ENCODE measurements at regions not wholly inside any gene's neighbourhood (a gene's known extent, or its start where the extent isn't known, plus 50 kb on each side); places are given as distances from the start of the nearest gene placed in this dataset.
"Not testable (repeated sequence)": the region's sequence is repeated elsewhere in the genome, so short reads cannot be mapped to it uniquely, and the experiment has no call there.

GRCh38 chr9:89856950-89857349, 252.1 kb downstream of the GADD45G start:
- not testable (repeated sequence) for H3F3A ChIP-seq (ENCODE audit: insufficient read depth, low read length, poor library complexity, severe bottlenecking); H3K27ac ChIP-seq (ENCODE audit: low read length); H3K9me2 ChIP-seq (ENCODE audit: insufficient read depth, low read length); H3K79me2 ChIP-seq (replicated peaks; ENCODE audit: insufficient read depth, low read length); H3K36me3 ChIP-seq (ENCODE audit: insufficient read depth, low read length); H4K20me1 ChIP-seq (ENCODE audit: insufficient read depth); H2AFZ ChIP-seq (ENCODE audit: low read depth, low read length); H3K9ac ChIP-seq (ENCODE audit: low read length); H3K9me3 ChIP-seq (ENCODE audit: low read length); H3K4me3 ChIP-seq (ENCODE audit: low read length); H3K27me3 ChIP-seq (ENCODE audit: insufficient read depth, low read depth, low read length); H3K4me2 ChIP-seq (ENCODE audit: low read length)

- not testable (repeated sequence) for H3K9ac ChIP-seq (ENCODE audit: low read length); H3K9me3 ChIP-seq (ENCODE audit: low read length); H3K27me3 ChIP-seq (ENCODE audit: insufficient read depth, low read depth, low read length); H3K27ac ChIP-seq (ENCODE audit: low read length); H3F3A ChIP-seq (ENCODE audit: insufficient read depth, low read length, poor library complexity, severe bottlenecking); H3K4me3 ChIP-seq (ENCODE audit: low read length); H3K79me2 ChIP-seq (replicated peaks; ENCODE audit: insufficient read depth, low read length); H2AFZ ChIP-seq (ENCODE audit: low read depth, low read length); H4K20me1 ChIP-seq (ENCODE audit: insufficient read depth); H3K9me2 ChIP-seq (ENCODE audit: insufficient read depth, low read length); H3K36me3 ChIP-seq (ENCODE audit: insufficient read depth, low read length); H3K4me2 ChIP-seq (ENCODE audit: low read length)
Measured at GRCh38 chr9:89859842-89860241, 255.0 kb downstream of the GADD45G start.

- not testable (repeated sequence) for H3K36me3 ChIP-seq (ENCODE audit: insufficient read depth, low read length); H3K4me2 ChIP-seq (ENCODE audit: low read length); H3F3A ChIP-seq (ENCODE audit: insufficient read depth, low read length, poor library complexity, severe bottlenecking); H3K9ac ChIP-seq (ENCODE audit: low read length); H2AFZ ChIP-seq (ENCODE audit: low read depth, low read length); H3K9me3 ChIP-seq (ENCODE audit: low read length); H3K9me2 ChIP-seq (ENCODE audit: insufficient read depth, low read length); H3K27me3 ChIP-seq (ENCODE audit: insufficient read depth, low read depth, low read length); H3K79me2 ChIP-seq (replicated peaks; ENCODE audit: insufficient read depth, low read length); H3K4me3 ChIP-seq (ENCODE audit: low read length); H4K20me1 ChIP-seq (ENCODE audit: insufficient read depth); H3K27ac ChIP-seq (ENCODE audit: low read length)
Measured at GRCh38 chr9:89861371-89861770, 256.6 kb downstream of the GADD45G start.

GRCh38 chr9:89862316-89862715, 257.5 kb downstream of the GADD45G start:
- Histone ChIP-seq H3K79me2 (replicated peaks; ENCODE audit: insufficient read depth, low read length) (no peaks in the 10 kb centered on the region), H3F3A (ENCODE audit: insufficient read depth, low read length, poor library complexity, severe bottlenecking) (no peaks in the 10 kb centered on the region), H3K4me2 (ENCODE audit: low read length) (no peak overlapping the region), H2AFZ (ENCODE audit: low read depth, low read length) (no peak overlapping the region), H3K27me3 (ENCODE audit: insufficient read depth, low read depth, low read length) (no peaks in the 10 kb centered on the region), H3K9ac (ENCODE audit: low read length) (no peak overlapping the region), H3K27ac (ENCODE audit: low read length) (no peak overlapping the region), H3K9me2 (ENCODE audit: insufficient read depth, low read length) (no peaks in the 10 kb centered on the region), H3K9me3 (ENCODE audit: low read length) (no peaks in the 10 kb centered on the region), H3K36me3 (ENCODE audit: insufficient read depth, low read length) (no peaks in the 10 kb centered on the region), H3K4me3 (ENCODE audit: low read length) (no peak overlapping the region), H4K20me1 (ENCODE audit: insufficient read depth) (no peaks in the 10 kb centered on the region)
- TF ChIP-seq RAD21 (conservative IDR thresholded peaks at IDR 0.05) (no peak), MXI1 (conservative IDR thresholded peaks at IDR 0.05; ENCODE audit: poor library complexity, severe bottlenecking) (no peak), TAF1 (IDR thresholded peaks at IDR 0.05; ENCODE audit: low read depth) (no peak), POLR2AphosphoS5 (IDR thresholded peaks at IDR 0.05) (no peak), CTCF (IDR thresholded peaks at IDR 0.05; ENCODE audit: poor library complexity, severe bottlenecking) (no peak), REST (IDR thresholded peaks at IDR 0.05; ENCODE audit: borderline replicate concordance) (no peak), EP300 (conservative IDR thresholded peaks at IDR 0.05; ENCODE audit: poor library complexity, severe bottlenecking) (no peak)
